ENCODE measurements at regions not wholly inside any gene's neighbourhood (a gene's known extent, or its start where the extent isn't known, plus 50 kb on each side); places are given as distances from the start of the nearest gene placed in this dataset.

DNA sequence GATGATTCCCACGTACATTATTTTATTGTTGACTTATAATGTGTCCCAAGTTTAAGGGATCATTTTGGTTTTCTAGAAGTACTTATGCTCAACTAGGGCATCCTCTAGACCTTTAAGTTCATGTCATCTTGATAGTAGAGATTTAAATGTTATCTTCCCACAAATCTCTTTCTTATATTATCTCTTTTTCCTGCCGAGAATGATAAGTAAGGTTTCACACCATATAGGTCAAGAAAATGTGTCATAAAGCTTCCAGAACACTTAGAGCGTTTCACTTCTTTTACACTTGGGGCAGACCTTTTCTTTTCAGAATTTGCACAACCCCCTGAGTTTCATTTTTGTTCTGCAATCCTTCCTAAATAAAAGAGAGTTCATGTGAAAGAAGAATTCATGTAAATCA is 142.0 kb upstream of the CBLB start:
- H3K4me1 ChIP-seq: no peaks in the 10 kb centered on the region
- no peak for DNase-seq
- intact Hi-C loops (cut with DNase I; ENCODE audit: low total_unique reads): no loop called here
- no peak overlapping the region for H3K27ac ChIP-seq
- TF ChIP-seq POLR2A (IDR thresholded peaks at IDR 0.05): no peak
- TF ChIP-seq, protein P1, sequence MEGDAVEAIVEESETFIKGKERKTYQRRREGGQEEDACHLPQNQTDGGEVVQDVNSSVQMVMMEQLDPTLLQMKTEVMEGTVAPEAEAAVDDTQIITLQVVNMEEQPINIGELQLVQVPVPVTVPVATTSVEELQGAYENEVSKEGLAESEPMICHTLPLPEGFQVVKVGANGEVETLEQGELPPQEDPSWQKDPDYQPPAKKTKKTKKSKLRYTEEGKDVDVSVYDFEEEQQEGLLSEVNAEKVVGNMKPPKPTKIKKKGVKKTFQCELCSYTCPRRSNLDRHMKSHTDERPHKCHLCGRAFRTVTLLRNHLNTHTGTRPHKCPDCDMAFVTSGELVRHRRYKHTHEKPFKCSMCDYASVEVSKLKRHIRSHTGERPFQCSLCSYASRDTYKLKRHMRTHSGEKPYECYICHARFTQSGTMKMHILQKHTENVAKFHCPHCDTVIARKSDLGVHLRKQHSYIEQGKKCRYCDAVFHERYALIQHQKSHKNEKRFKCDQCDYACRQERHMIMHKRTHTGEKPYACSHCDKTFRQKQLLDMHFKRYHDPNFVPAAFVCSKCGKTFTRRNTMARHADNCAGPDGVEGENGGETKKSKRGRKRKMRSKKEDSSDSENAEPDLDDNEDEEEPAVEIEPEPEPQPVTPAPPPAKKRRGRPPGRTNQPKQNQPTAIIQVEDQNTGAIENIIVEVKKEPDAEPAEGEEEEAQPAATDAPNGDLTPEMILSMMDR (IDR thresholded peaks at IDR 0.05): no peak
- H3K36me3 ChIP-seq: no peaks in the 10 kb centered on the region
- no peaks in the 10 kb centered on the region for H3K9me3 ChIP-seq
- H3K27me3 ChIP-seq: no peaks in the 10 kb centered on the region
- H3K4me3 ChIP-seq: no peak overlapping the region

DNA sequence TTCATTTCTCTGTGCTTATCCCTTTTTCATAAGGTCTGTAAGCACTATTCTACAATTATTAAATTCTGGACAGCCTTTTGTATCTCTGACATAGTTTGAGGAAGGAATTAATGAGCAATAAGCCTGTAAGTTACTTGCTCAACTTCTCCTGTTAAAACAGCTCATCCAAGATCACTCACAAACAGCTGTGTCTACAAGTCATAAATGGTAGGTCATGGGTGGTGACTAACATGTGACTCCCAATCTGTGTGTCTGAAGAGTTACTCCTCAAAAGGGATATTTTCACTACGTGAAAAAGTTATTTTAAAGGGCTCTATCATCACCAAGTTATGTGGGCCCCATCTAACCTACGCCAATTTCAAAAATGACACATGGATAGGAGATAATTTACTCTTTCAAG is 145.2 kb upstream of the CBLB start:
- intact Hi-C loops (cut with DNase I; ENCODE audit: low total_unique reads): no loop called here
- no peak for TF ChIP-seq POLR2A (IDR thresholded peaks at IDR 0.05)
- TF ChIP-seq, protein P1 (IDR thresholded peaks at IDR 0.05): no peak
- Histone ChIP-seq H3K27ac (no peak overlapping the region), H3K27me3 (no peaks in the 10 kb centered on the region), H3K4me3 (no peak overlapping the region), H3K36me3 (no peaks in the 10 kb centered on the region), H3K9me3 (no peaks in the 10 kb centered on the region), H3K4me1 (no peaks in the 10 kb centered on the region)
- DNase-seq: no peak

DNA sequence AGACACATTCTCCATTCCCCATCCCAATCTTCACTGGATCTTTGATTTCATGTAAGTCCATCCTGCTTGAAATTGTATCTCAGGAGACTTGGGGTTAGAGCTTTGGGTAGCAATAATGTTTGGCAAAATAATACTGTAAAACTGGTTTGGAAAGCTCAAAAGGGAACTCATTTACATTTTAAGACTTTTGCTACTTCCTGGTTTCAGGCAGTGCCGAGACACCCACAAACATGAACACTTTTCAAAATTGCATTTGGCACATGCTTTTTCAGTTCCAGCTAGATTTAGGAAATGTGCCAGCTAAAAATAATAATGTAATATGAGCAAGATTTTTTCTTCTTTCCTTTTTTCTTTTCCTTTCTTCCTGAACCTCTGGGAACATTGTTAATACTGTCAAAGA is 145.7 kb upstream of the CBLB start:
- Histone ChIP-seq H3K9me3 (no peaks in the 10 kb centered on the region), H3K36me3 (no peaks in the 10 kb centered on the region), H3K4me1 (no peaks in the 10 kb centered on the region), H3K27ac (no peak overlapping the region), H3K4me3 (no peak overlapping the region), H3K27me3 (no peaks in the 10 kb centered on the region)
- no peak for DNase-seq
- intact Hi-C loops (cut with DNase I; ENCODE audit: low total_unique reads): no loop called here
- TF ChIP-seq, protein P1 (IDR thresholded peaks at IDR 0.05): no peak
- no peak for TF ChIP-seq POLR2A (IDR thresholded peaks at IDR 0.05)

DNA sequence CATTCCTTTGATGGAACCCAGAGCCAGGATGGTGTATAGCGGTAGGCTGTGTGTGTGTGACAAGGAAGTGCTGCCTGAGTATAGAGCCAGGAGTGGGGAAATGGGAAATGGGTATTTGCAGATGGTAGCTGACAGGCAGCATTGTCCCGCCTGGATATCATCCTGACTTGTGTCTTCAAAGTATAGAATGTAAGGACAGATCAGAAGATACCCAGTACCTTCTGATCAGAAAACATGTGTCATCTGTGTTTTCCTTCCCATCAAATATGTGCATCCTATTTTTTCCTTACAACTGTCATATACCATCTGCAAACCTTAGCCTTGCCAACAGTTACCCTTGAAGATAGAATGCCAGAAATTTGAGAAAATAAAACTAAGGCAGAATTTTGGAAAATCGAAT is 146.2 kb upstream of the CBLB start:
- no peaks in the 10 kb centered on the region for H3K27me3 ChIP-seq
- H3K4me1 ChIP-seq: no peaks in the 10 kb centered on the region
- no peak overlapping the region for H3K4me3 ChIP-seq
- H3K27ac ChIP-seq: no peak overlapping the region
- no peaks in the 10 kb centered on the region for H3K9me3 ChIP-seq
- intact Hi-C loops (cut with DNase I; ENCODE audit: low total_unique reads): no loop called here
- H3K36me3 ChIP-seq: no peaks in the 10 kb centered on the region
- no peak for DNase-seq
- no peak for TF ChIP-seq POLR2A (IDR thresholded peaks at IDR 0.05)
- TF ChIP-seq, protein P1 (IDR thresholded peaks at IDR 0.05): no peak

DNA sequence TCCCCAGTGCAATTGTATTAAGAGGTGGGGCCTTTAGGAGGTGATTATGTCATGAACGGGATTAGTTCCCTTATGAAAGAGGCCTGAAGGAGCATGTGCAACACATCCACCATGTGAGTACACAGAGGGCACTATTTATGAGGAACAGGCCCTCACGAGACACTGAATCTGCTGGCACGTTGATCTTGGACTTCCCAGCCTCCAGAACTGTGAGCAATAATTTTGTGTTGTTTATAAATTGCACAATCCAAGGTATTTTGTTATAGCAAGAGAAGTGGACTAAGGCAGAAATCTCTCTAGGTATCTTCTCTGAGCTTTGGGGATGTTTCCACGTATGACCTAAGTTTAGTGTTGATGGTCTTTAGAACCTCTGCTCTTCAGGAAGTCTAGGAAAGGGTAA is 149.3 kb upstream of the CBLB start:
- Histone ChIP-seq H3K9me3 (no peaks in the 10 kb centered on the region), H3K27ac (no peak overlapping the region), H3K36me3 (no peaks in the 10 kb centered on the region), H3K4me3 (no peak overlapping the region), H3K4me1 (no peaks in the 10 kb centered on the region), H3K27me3 (no peaks in the 10 kb centered on the region)
- TF ChIP-seq, protein P1 (IDR thresholded peaks at IDR 0.05): no peak
- TF ChIP-seq POLR2A (IDR thresholded peaks at IDR 0.05): no peak
- intact Hi-C loops (cut with DNase I; ENCODE audit: low total_unique reads): no loop called here
- DNase-seq: no peak

Measured in uterus (tissue), 3 donors.